ENCODE measurements at regions not wholly inside any gene's neighbourhood (a gene's known extent, or its start where the extent isn't known, plus 50 kb on each side); places are given as distances from the start of the nearest gene placed in this dataset.

GRCh38 chr3:159187706-159188105 is 385.9 kb downstream of the MFSD1 start:
- TF ChIP-seq CTCF (IDR thresholded peaks at IDR 0.05; ENCODE audit: low read depth, low read length, missing control alignments): no peak
- H3K4me3 ChIP-seq (ENCODE audit: low read depth, low read length): no peak overlapping the region
- DNase-seq (ENCODE audit: low read depth): no peak

DNA sequence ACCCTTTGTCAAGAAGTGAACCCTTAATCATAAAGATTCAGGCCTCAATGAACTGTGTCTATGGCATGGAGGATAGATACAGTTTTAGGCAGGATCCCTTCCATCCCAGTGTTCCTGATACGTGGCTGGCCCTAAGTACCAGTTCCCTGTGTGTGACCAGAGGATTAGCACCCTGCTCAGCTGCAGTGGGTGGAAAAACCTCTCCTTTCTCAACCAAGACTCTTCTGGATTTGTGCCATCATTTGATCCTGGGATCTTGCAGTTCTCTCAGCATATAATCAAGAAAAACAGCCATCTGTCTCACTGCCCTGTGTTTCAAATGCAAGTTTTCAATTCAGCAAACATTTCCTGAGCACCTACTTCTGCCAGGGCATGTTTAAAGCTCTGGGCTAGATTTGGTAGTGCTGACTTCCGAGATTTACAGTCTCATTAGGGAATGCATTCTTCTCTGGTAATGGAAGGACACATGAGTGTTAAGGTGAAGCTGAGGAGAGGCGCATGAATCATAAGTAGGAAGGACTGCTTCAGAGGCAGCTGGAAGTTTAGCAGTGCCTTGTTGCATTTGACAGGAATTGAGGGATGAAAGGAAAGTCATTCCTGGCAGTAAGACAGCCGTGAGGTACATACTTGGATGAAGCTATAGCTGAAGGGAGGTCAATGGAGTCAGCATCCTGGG is 388.3 kb downstream of the MFSD1 start:
- no peak overlapping the region for H3K4me3 ChIP-seq (ENCODE audit: low read depth, low read length)
- no peak for DNase-seq (ENCODE audit: low read depth)
- TF ChIP-seq CTCF (IDR thresholded peaks at IDR 0.05; ENCODE audit: low read depth, low read length, missing control alignments): no peak

- H3K4me3 ChIP-seq (ENCODE audit: low read depth, low read length): no peak overlapping the region
- no peak for TF ChIP-seq CTCF (IDR thresholded peaks at IDR 0.05; ENCODE audit: low read depth, low read length, missing control alignments)
- no peak for DNase-seq (ENCODE audit: low read depth)
Measured at GRCh38 chr3:159191447-159191846, 389.6 kb downstream of the MFSD1 start.

DNA sequence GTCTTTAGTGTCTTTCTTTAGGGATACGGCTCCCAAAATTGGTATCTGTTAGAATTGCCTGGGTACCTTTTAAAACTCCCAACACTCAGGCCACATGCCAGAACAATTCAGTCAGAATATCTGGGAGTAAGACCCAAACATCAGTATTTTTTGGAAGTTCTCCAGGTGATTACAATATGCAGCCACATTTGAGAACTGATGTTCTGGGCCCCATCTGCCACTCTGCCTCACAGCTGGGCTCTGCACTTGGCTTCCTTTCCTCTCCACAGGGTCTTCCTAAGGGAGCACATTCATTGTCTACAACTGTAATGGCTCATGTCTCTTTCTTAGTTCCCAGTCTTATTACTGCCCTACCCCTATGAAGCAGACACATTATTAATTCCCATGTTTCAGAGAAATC is 394.5 kb downstream of the MFSD1 start:
- no peak for TF ChIP-seq CTCF (IDR thresholded peaks at IDR 0.05; ENCODE audit: low read depth, low read length, missing control alignments)
- no peak overlapping the region for H3K4me3 ChIP-seq (ENCODE audit: low read depth, low read length)
- no peak for DNase-seq (ENCODE audit: low read depth)

GRCh38 chr3:159200176-159200575 is 398.3 kb downstream of the MFSD1 start:
- TF ChIP-seq CTCF (IDR thresholded peaks at IDR 0.05; ENCODE audit: low read depth, low read length, missing control alignments): no peak
- H3K4me3 ChIP-seq (ENCODE audit: low read depth, low read length): no peak overlapping the region
- DNase-seq (ENCODE audit: low read depth): no peak

DNA sequence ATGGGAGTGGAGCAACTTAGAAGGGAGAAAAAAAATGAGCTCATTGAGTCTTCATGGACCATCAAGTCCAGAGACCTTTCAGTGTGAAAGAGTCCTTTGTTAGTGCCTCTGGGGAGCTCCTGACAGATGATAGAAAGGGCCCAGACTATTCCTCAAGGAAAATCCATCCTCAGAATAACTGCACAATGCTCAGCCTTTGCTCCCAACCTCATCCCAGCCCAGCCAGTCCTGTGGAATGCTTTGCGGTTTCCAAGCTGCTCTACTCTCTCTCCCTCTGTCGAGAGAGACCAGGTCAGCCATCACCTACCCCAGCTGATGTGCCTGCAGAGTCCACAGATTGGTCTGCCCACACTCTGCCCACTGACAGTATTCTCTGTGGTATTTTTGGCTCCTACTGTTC is 406.2 kb downstream of the MFSD1 start:
- no peak for DNase-seq (ENCODE audit: low read depth)
- no peak overlapping the region for H3K4me3 ChIP-seq (ENCODE audit: low read depth, low read length)
- TF ChIP-seq CTCF (IDR thresholded peaks at IDR 0.05; ENCODE audit: low read depth, low read length, missing control alignments): no peak

DNA sequence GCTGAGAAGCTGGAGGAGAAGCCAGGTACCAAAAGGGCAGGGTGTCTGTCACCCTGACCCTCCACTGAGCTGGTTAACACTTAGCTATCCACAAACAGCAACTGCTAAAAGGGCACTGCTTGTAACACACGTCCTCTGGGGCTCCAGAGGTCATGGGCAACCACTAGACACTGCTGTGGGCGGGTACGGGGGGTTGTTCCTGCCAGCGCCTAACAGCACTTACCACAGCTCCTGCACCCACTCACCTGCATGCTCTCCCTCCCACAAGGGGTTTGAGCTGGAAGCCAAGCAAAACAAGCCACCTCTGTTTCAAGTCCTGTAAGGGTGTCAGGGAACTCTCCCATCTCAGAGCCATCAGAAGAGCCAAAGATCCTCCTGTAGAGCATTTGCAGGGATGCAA is 407.6 kb downstream of the MFSD1 start:
- DNase-seq (ENCODE audit: low read depth): no peak
- TF ChIP-seq CTCF (IDR thresholded peaks at IDR 0.05; ENCODE audit: low read depth, low read length, missing control alignments): no peak
- H3K4me3 ChIP-seq (ENCODE audit: low read depth, low read length): no peak overlapping the region

Data from GM12864 (cell line).